ENCODE measurements at regions not wholly inside any gene's neighbourhood (a gene's known extent, or its start where the extent isn't known, plus 50 kb on each side); places are given as distances from the start of the nearest gene placed in this dataset.

DNA sequence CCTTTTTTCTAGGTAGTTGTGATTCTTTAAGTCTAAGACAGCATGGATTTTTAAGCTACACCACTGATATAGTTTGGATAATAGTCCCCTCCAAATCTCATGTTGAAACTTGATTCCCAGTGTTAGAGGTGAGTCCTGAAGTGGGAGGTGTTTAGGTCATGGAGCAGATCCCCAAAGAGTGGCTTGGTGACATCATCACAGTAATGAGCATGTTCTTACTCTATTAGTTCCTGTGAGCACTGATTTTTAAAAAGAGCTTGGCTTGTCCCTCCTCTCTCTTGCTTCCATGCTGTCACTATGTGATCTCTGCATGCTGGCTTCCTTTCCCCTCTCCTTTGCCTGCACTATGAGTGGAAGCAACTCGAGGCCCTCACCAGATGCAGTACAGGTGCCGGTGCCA is 115.5 kb downstream of the LEPR start:
- no peak for TF ChIP-seq GABPA (IDR thresholded peaks at IDR 0.05; ENCODE audit: low read depth)
- TF ChIP-seq POLR2AphosphoS5 (IDR thresholded peaks at IDR 0.05; ENCODE audit: low read depth), result no peak
- TF ChIP-seq, protein P1, sequence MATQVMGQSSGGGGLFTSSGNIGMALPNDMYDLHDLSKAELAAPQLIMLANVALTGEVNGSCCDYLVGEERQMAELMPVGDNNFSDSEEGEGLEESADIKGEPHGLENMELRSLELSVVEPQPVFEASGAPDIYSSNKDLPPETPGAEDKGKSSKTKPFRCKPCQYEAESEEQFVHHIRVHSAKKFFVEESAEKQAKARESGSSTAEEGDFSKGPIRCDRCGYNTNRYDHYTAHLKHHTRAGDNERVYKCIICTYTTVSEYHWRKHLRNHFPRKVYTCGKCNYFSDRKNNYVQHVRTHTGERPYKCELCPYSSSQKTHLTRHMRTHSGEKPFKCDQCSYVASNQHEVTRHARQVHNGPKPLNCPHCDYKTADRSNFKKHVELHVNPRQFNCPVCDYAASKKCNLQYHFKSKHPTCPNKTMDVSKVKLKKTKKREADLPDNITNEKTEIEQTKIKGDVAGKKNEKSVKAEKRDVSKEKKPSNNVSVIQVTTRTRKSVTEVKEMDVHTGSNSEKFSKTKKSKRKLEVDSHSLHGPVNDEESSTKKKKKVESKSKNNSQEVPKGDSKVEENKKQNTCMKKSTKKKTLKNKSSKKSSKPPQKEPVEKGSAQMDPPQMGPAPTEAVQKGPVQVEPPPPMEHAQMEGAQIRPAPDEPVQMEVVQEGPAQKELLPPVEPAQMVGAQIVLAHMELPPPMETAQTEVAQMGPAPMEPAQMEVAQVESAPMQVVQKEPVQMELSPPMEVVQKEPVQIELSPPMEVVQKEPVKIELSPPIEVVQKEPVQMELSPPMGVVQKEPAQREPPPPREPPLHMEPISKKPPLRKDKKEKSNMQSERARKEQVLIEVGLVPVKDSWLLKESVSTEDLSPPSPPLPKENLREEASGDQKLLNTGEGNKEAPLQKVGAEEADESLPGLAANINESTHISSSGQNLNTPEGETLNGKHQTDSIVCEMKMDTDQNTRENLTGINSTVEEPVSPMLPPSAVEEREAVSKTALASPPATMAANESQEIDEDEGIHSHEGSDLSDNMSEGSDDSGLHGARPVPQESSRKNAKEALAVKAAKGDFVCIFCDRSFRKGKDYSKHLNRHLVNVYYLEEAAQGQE (IDR thresholded peaks at IDR 0.05; ENCODE audit: insufficient replicate concordance, low read depth), result no peak
- TF ChIP-seq, protein P2, sequence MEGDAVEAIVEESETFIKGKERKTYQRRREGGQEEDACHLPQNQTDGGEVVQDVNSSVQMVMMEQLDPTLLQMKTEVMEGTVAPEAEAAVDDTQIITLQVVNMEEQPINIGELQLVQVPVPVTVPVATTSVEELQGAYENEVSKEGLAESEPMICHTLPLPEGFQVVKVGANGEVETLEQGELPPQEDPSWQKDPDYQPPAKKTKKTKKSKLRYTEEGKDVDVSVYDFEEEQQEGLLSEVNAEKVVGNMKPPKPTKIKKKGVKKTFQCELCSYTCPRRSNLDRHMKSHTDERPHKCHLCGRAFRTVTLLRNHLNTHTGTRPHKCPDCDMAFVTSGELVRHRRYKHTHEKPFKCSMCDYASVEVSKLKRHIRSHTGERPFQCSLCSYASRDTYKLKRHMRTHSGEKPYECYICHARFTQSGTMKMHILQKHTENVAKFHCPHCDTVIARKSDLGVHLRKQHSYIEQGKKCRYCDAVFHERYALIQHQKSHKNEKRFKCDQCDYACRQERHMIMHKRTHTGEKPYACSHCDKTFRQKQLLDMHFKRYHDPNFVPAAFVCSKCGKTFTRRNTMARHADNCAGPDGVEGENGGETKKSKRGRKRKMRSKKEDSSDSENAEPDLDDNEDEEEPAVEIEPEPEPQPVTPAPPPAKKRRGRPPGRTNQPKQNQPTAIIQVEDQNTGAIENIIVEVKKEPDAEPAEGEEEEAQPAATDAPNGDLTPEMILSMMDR (IDR thresholded peaks at IDR 0.05; ENCODE audit: insufficient read depth, low read length), result no peak
- TF ChIP-seq SPI1 (IDR thresholded peaks at IDR 0.05; ENCODE audit: borderline replicate concordance, low read depth), result no peak
- H3K4me3 ChIP-seq (replicated peaks; ENCODE audit: insufficient read depth, low read length), result no peak overlapping the region
- peaks cover 2% of the 10 kb centered on the region for H3K27me3 ChIP-seq (ENCODE audit: insufficient read depth, poor library complexity, severe bottlenecking)
- H3K27ac ChIP-seq (replicated peaks), result no peak overlapping the region
- no peak for DNase-seq (ENCODE audit: low read depth in 1 of 2, low spot score in 1 of 2)

DNA sequence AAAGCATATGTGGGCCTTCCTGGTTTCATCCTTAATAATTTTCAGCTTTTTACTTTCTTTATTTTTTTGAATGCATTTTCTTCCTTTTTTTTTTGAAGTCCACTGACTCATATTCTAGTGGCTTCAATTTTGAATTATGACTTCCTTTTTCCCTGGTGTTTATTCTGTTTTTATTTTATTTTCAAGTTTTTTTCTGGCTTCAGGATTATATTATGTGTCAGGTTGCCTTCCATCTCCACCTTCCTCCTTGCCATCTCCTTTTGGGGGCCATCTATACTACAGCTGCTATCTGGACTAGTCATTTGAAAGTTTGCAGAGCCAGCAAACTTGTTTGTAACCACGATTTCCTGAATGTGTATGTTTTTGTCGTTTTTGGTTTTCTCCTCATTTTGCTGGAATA is 117.6 kb downstream of the LEPR start:
- Histone ChIP-seq H3K27me3 (ENCODE audit: insufficient read depth, poor library complexity, severe bottlenecking) (no peaks in the 10 kb centered on the region), H3K4me3 (replicated peaks; ENCODE audit: insufficient read depth, low read length) (no peak overlapping the region), H3K27ac (replicated peaks) (no peak overlapping the region)
- no peak for DNase-seq (ENCODE audit: low read depth in 1 of 2, low spot score in 1 of 2)
- TF ChIP-seq GABPA (IDR thresholded peaks at IDR 0.05; ENCODE audit: low read depth), result no peak
- TF ChIP-seq, protein P2 (IDR thresholded peaks at IDR 0.05; ENCODE audit: insufficient read depth, low read length), result no peak

DNA sequence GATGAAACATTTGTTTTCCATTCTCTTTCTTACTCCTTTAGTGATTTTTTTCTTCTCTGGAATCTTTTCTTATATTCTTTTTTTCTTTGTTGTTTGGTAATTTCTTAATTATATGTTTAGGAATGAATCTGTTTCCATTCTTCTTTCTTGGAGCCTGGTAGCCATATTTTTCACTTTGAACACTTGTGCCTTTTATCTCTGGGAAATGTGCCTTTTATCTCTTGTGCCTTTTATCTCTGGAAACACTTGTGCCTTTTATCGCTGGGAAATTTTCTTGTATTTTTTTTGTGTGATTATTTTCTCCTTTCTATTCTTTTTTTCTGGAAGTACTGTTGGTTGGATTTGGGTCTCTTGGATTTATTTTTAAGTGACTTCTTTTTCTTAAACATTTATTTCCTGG is 118.2 kb downstream of the LEPR start:
- no peak overlapping the region for H3K27ac ChIP-seq (replicated peaks)
- TF ChIP-seq GABPA (IDR thresholded peaks at IDR 0.05; ENCODE audit: low read depth), result no peak
- TF ChIP-seq, protein P1 (IDR thresholded peaks at IDR 0.05; ENCODE audit: insufficient replicate concordance, low read depth), result no peak
- no peak overlapping the region for H3K4me3 ChIP-seq (replicated peaks; ENCODE audit: insufficient read depth, low read length)
- H3K27me3 ChIP-seq (ENCODE audit: insufficient read depth, poor library complexity, severe bottlenecking), result no peaks in the 10 kb centered on the region
- no peak for DNase-seq (ENCODE audit: low read depth in 1 of 2, low spot score in 1 of 2)

DNA sequence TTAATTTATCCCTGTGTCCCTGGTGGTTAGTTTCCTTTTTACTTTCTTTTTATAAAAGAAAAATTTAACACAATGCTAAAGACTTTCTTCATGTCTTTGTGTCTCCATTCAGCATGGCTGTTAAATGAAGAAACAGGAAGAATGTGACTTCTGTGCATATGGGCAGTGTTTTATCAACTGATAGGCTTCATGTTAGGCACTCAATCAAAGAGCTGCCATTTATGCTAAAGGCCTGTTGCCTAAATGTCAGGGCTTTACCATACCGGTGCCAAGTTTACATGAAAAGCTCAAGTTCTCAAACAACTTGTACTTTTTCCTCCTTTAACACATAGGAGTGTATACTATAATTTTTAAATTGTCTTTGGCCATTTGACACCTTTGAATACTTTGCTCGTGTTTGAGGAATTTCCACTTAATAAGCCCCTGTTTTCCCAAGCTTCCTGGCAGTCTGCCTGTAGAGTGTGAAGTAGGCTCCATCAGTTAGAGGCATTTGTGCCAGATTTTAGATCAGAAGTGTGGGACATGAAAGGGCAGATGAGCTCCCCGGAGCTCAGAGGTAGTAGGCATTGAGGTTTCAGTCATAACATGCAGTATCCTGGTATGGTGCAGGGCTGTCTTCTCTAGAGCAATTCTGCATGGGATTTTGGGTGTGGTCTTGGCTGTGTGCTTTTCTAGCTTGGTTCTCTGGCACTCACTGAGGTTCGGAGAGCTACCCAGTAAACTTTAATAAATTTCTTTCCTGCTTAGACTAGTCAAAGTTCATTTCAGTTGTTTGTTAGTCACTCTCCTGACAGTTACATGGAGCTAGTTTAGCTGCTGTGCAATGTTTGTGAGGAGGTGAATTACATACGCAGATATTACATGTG is 119.0 kb downstream of the LEPR start:
- H3K27me3 ChIP-seq (ENCODE audit: insufficient read depth, poor library complexity, severe bottlenecking), result no peaks in the 10 kb centered on the region
- no peak overlapping the region for H3K4me3 ChIP-seq (replicated peaks; ENCODE audit: insufficient read depth, low read length)
- no peak overlapping the region for H3K27ac ChIP-seq (replicated peaks)
- no peak for DNase-seq (ENCODE audit: low read depth in 1 of 2, low spot score in 1 of 2)
- TF ChIP-seq GABPA (IDR thresholded peaks at IDR 0.05; ENCODE audit: low read depth) (no peak), POLR2AphosphoS5 (IDR thresholded peaks at IDR 0.05; ENCODE audit: low read depth) (no peak), SPI1 (IDR thresholded peaks at IDR 0.05; ENCODE audit: borderline replicate concordance, low read depth) (no peak)
- TF ChIP-seq, protein P1 (IDR thresholded peaks at IDR 0.05; ENCODE audit: insufficient replicate concordance, low read depth), result no peak
- TF ChIP-seq, protein P2 (IDR thresholded peaks at IDR 0.05; ENCODE audit: insufficient read depth, low read length), result no peak

Data from HL-60 (cell line).